ENCODE measurements at regions not wholly inside any gene's neighbourhood (a gene's known extent, or its start where the extent isn't known, plus 50 kb on each side); places are given as distances from the start of the nearest gene placed in this dataset.

DNA sequence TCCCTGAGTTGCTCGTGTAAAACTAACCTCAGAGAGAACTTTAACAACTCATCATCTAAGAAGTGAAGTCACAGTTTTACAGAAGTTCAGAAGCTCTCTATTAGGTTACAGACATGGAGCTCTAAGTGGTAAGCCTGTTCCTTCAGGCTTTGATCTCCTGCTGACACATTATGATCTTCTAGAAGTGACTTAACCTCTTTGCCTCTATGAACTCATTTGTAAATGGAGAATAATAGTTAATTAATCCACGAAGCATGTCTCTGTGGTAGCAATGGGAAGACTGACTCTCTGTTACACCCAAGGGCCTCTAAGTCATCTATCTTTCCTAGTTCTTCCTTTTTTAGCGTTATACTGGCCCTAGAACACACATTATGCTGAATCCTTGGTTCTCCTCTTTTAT is 157.9 kb upstream of the NRIP1 start:
- ATAC-seq (peak; percentile 25 to 87), DNase-seq (no peak)
- Mint-ChIP-seq H3K4me1 (ENCODE audit: low read depth) (no peaks in the 10 kb centered on the region), H3K9me3 (no peaks in the 10 kb centered on the region), H3K4me3 (no peak overlapping the region), H3K27me3 (ENCODE audit: low read depth) (no peaks in the 10 kb centered on the region), H3K36me3 (ENCODE audit: insufficient read depth) (no peaks in the 10 kb centered on the region)

DNA sequence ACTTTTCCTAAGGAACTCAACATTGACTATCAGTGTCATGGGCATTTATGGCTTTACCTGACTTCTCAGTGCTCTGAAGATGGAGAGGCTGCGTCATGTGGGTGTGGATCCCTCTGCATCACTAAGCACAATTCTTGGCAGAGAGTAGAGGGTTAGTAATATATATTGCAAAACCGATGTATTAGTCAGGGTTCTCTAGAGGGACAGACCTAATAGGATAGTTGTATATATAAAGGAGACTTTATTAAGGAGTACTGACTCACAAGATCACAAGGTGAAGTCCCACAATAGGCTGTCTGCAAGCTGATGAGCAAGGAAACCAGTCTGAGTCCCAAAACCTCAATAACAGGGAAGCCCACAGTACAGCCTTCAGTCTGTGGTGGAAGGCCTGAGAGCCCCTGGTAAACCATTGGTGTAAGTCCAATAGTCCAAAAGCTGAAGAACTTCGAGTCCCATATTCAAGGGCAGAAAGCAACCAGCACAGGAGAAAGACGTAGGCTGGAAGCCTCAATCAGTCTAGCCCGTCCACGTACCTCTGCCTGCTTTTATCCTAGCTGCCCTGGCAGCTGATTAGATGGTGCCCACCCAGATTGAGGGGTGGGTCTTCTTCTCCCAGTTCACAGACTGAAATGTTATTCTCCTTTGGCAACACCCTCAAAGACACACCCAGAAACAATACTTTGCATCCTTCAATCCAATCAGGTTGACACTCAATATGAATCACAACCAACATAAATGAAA is 159.7 kb upstream of the NRIP1 start:
- no peaks in the 10 kb centered on the region for H3K9me3 Mint-ChIP-seq
- no peaks in the 10 kb centered on the region for H3K4me1 Mint-ChIP-seq (ENCODE audit: low read depth)
- DNase-seq (no peak), ATAC-seq (no peak)
- no peaks in the 10 kb centered on the region for H3K27me3 Mint-ChIP-seq (ENCODE audit: low read depth)
- H3K4me3 Mint-ChIP-seq = no peak overlapping the region
- no peaks in the 10 kb centered on the region for H3K36me3 Mint-ChIP-seq (ENCODE audit: insufficient read depth)

DNA sequence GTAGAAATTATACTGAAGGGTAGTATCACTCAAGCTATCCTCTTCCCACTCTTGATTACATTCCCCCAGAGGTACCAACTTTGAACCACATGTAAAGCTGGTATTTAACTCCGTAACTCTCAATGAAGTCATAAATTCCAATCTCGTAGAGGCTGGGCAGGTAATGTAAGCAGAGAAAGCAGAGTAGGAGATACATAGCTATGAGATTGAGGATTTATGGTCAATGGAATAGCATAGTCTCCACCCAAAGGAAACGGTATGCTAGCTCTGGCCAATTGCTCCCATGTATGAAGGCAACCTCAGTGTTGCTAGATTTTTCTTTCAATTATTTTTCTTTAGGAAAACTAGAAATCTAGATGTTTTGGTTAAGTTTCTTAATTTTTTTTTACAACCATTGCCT is 163.1 kb upstream of the NRIP1 start:
- Mint-ChIP-seq H3K4me1 (ENCODE audit: low read depth) (no peaks in the 10 kb centered on the region), H3K9me3 (no peaks in the 10 kb centered on the region), H3K4me3 (no peak overlapping the region), H3K36me3 (ENCODE audit: insufficient read depth) (no peaks in the 10 kb centered on the region), H3K27me3 (ENCODE audit: low read depth) (peaks cover 2% of the 10 kb centered on the region)
- DNase-seq (no peak), ATAC-seq (no peak)

DNA sequence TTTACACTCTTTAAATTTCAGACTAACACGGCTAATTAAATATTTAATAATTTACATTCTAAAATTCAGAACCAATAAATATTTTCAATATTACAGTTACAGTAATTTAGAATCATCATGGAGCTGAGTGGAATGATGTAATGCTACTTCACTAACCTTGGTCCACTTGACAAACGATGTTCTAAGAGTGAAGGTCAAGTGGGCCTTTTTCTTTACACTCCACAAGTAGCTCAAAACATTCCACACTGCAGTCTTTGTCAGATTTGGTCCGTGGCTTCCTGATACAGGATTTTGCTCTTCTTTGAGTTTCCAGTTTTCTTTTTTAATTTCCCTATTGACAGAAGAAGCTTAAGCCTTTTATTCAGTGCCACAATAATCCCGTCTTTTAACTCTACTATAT is 164.6 kb upstream of the NRIP1 start:
- Mint-ChIP-seq H3K9me3 (no peaks in the 10 kb centered on the region), H3K4me3 (no peak overlapping the region), H3K36me3 (ENCODE audit: insufficient read depth) (no peaks in the 10 kb centered on the region), H3K4me1 (ENCODE audit: low read depth) (no peaks in the 10 kb centered on the region), H3K27me3 (ENCODE audit: low read depth) (peaks cover 5% of the 10 kb centered on the region)
- no peak for DNase-seq
- no peak for ATAC-seq

DNA sequence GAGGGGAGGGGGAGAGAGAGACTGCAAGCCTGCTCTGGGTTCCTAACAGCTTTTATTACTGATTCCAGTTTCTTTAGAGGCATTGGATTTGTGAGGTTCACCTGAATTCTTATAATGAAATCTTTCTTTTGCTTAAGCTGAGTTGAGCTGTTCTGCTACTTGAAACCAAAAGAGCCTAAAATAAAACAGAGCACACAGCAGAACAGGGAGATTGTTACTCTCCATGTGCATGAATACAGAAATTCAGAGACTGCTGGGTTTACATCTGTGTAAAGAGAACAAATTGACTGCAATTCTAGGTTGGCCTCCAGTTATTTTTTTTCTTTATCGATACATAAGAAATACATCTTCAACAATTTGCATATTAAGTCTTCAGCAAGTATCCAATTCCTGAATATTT is 168.8 kb upstream of the NRIP1 start:
- Mint-ChIP-seq H3K9me3 (no peaks in the 10 kb centered on the region), H3K27me3 (ENCODE audit: low read depth) (peaks cover 5% of the 10 kb centered on the region), H3K4me3 (no peak overlapping the region), H3K36me3 (ENCODE audit: insufficient read depth) (no peaks in the 10 kb centered on the region), H3K4me1 (ENCODE audit: low read depth) (no peaks in the 10 kb centered on the region)
- no peak for DNase-seq
- no peak for ATAC-seq

DNA sequence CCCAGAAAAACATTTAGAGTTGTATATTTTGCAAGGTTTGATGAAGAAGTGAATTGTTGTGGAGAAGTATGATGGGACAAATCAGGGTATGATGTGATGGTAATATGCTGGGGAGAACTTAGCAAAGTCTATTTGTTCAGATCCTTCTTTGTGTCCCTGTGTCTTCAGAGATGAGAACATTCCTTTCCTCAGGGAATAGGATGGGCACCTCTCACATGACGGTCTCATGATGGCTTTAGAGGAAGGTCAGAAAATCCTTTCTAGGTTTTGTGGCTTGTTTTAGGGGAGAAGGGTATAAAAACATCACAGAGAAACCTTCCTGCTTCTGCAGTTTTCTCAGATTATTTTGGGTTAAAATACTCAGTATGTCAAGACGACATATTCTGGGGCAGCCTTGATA is 171.3 kb upstream of the NRIP1 start:
- DNase-seq (no peak), ATAC-seq (no peak)
- Mint-ChIP-seq H3K27me3 (ENCODE audit: low read depth) (peaks cover 5% of the 10 kb centered on the region), H3K4me1 (ENCODE audit: low read depth) (no peaks in the 10 kb centered on the region), H3K9me3 (no peaks in the 10 kb centered on the region), H3K36me3 (ENCODE audit: insufficient read depth) (no peaks in the 10 kb centered on the region), H3K4me3 (no peak overlapping the region)

DNA sequence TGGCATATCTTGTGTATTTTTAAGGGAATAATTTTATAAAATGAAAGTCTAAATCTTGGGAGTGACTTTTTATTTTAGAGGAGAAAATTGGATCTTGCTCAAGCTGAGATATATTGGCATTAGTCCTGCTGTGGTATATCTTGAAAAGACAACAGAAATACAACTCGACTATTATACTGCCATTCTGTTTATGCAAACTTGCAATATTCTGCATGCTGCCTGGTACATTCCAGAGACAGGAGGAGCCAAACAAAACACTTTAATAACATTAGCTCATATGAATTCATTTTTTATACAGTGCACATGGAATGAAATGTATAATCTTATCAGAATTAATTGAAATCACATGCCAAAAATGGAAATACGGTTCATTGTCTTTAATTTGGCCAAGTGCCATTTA is 176.0 kb upstream of the NRIP1 start:
- Mint-ChIP-seq H3K9me3 (no peaks in the 10 kb centered on the region), H3K4me1 (ENCODE audit: low read depth) (no peaks in the 10 kb centered on the region)

DNA sequence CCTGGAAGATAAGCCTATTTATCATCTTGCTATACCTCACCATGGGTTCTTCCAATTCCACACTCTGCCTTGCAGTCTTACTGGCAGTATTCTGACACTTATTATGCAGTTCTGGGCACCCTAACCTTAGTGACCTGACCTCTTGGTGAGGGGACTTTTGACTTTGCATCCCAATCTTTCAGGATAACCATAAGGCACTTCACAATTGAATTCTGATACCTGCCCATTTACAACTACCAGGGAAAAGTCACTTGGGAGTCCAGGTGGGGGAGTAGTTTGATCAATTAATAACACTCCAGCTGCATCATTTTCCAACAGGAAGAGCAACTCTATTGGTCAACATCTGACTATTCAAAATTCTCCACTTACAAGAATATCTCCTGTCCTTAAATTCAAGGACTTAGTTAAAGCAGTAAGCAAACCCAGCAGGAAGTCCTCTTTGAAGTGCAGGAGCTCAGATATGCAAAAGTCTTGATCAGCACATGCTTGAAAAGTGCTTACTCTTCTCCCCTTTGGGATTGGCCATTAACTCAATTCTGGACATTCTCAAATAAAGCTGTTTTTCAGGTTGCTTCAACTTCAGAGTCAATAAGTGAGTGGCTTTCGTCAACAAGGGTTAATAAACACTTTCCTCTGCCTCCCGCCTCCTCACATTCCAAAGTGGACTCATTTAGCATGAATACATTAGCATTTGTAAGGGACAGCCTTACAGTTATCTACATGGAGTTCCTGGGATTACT is 177.4 kb upstream of the NRIP1 start:
- DNase-seq = no peak
- Mint-ChIP-seq H3K9me3 (no peaks in the 10 kb centered on the region), H3K4me3 (no peak overlapping the region), H3K36me3 (ENCODE audit: insufficient read depth) (no peaks in the 10 kb centered on the region), H3K27me3 (ENCODE audit: low read depth) (no peaks in the 10 kb centered on the region), H3K4me1 (ENCODE audit: low read depth) (no peaks in the 10 kb centered on the region)
- no peak for ATAC-seq

More for the DNA sequence above, 176.0 kb upstream of the NRIP1 start:
- DNase-seq = no peak
- no peak for ATAC-seq
- Mint-ChIP-seq H3K36me3 (ENCODE audit: insufficient read depth) (no peaks in the 10 kb centered on the region), H3K4me3 (no peak overlapping the region), H3K27me3 (ENCODE audit: low read depth) (no peaks in the 10 kb centered on the region)

DNA sequence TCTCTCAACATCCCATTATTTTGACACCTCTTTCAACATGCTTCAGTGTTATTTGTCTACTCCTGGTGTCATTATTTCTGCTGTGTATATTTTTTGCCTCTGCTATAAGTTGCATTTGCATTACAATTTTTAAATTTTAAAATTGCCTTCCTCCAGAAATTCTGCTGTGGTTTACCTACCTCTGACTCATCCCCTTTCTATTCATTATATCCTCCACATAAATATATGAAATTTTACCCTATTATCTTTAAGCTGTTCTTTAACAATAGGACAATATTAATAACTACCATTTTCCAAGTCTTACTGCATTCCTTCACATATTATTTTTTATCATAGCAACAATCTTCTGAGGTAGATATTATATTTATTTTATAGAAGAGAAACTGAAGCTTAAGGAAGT is 178.1 kb upstream of the NRIP1 start:
- H3K4me3 Mint-ChIP-seq = no peak overlapping the region
- no peak for ATAC-seq
- no peaks in the 10 kb centered on the region for H3K36me3 Mint-ChIP-seq (ENCODE audit: insufficient read depth)
- no peaks in the 10 kb centered on the region for H3K9me3 Mint-ChIP-seq
- no peaks in the 10 kb centered on the region for H3K27me3 Mint-ChIP-seq (ENCODE audit: low read depth)
- DNase-seq = no peak
- H3K4me1 Mint-ChIP-seq (ENCODE audit: low read depth) = no peaks in the 10 kb centered on the region

DNA sequence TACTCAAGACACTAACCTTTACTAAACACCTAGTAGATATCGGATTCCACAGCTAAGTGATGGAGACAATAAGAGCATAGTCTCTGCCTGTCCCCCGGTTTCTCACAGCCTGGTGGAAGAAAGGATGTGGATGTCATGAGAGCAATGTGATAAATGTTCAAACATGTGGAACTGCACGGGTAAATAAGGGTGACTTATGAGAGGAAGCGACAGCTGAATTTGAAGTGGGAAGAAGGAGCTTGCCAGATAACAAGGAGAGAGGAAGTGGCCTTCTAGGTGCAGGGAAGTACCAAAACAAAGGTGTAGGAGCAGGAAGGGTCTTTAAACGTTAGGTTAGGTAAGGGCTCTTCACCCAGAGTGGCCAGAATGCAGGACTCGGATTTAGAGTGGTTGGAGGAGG is 178.6 kb upstream of the NRIP1 start:
- H3K27me3 Mint-ChIP-seq (ENCODE audit: low read depth) = no peaks in the 10 kb centered on the region
- no peaks in the 10 kb centered on the region for H3K36me3 Mint-ChIP-seq (ENCODE audit: insufficient read depth)
- no peak for ATAC-seq
- H3K9me3 Mint-ChIP-seq = no peaks in the 10 kb centered on the region
- H3K4me1 Mint-ChIP-seq (ENCODE audit: low read depth) = no peaks in the 10 kb centered on the region
- DNase-seq = no peak
- no peak overlapping the region for H3K4me3 Mint-ChIP-seq

DNA sequence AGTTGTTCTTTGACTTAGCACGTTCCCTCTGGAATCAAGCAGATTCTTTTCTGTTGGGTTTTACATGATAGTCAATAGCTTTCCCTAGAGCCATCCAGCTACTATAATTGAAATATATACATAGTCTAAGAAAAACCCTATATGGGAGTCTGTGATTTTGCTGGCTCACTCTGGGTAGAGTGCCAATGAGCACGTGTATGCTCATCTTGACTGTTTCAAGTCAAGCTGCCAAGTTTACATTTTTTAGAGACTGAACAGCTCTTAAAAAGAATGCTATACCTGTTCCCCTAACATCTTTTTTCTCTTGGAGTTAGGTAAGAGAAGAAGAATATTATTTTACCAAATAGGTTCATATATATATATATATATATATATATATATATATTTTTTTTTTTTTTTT is 182.8 kb upstream of the NRIP1 start:
- no peak for ATAC-seq
- peaks cover 6% of the 10 kb centered on the region for H3K27me3 Mint-ChIP-seq (ENCODE audit: low read depth)
- H3K9me3 Mint-ChIP-seq = no peaks in the 10 kb centered on the region
- H3K4me3 Mint-ChIP-seq = no peak overlapping the region
- DNase-seq = no peak
- no peaks in the 10 kb centered on the region for H3K4me1 Mint-ChIP-seq (ENCODE audit: low read depth)
- no peaks in the 10 kb centered on the region for H3K36me3 Mint-ChIP-seq (ENCODE audit: insufficient read depth)

DNA sequence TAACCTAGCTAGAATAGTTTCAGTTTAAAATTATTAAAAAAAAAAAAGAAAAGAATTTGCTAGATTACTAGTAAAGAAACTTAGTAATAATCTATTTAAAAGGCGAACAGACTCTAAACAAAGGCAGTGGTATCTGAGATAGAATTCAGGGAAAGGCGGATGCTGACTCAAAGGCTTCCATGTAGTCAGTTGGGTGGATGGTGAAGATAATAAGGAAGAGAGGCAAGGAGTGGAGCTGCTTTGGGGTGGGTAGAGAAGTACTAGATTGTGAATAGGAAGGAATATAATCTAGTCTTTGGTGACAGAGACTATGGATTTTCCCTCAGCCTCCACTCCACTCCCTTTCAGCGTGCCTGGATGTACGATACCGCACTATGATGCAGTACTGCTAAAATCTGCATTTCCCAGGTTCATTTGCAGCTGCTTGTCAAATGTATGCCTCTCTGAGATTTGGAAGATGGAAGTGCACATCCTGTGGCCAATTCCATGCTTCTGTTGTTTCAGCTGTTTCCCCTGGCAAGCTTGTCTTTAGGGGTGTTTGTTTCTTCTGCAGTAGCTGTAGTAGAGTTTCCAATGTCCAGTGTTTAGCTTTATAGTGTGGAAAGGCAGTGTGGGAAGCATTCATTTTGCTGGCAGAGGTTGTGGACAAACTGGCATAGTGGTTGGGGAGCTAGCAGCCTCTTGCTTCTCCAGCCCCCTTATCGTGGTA is 184.6 kb upstream of the NRIP1 start:
- no peak overlapping the region for H3K4me3 Mint-ChIP-seq
- ATAC-seq (no peak), DNase-seq (no peak)
- H3K9me3 Mint-ChIP-seq = no peaks in the 10 kb centered on the region
- no peaks in the 10 kb centered on the region for H3K36me3 Mint-ChIP-seq (ENCODE audit: insufficient read depth)
- H3K27me3 Mint-ChIP-seq (ENCODE audit: low read depth) = peaks cover 6% of the 10 kb centered on the region
- H3K4me1 Mint-ChIP-seq (ENCODE audit: low read depth) = no peaks in the 10 kb centered on the region

DNA sequence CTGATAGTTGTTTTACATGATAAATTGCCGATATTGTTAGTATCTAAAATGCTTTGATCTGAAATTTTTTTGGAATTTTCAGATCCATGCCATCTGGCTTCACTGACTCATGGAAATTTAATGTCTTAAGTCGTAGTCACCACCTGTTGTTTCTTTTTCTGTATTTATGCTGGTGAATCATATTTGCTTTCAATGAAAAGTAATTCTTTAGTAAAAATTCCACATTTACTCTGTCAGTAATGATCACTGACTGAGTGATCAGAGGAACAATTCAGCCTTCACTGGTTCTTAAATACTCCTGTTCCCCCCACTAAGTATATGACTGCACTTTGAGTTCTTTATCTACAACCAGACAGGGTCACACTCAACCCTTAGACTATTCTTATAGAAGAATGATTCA is 185.6 kb upstream of the NRIP1 start:
- no peaks in the 10 kb centered on the region for H3K36me3 Mint-ChIP-seq (ENCODE audit: insufficient read depth)
- DNase-seq = no peak
- H3K9me3 Mint-ChIP-seq = no peaks in the 10 kb centered on the region
- H3K27me3 Mint-ChIP-seq (ENCODE audit: low read depth) = peaks cover 6% of the 10 kb centered on the region
- no peak for ATAC-seq
- no peak overlapping the region for H3K4me3 Mint-ChIP-seq
- H3K4me1 Mint-ChIP-seq (ENCODE audit: low read depth) = no peaks in the 10 kb centered on the region

DNA sequence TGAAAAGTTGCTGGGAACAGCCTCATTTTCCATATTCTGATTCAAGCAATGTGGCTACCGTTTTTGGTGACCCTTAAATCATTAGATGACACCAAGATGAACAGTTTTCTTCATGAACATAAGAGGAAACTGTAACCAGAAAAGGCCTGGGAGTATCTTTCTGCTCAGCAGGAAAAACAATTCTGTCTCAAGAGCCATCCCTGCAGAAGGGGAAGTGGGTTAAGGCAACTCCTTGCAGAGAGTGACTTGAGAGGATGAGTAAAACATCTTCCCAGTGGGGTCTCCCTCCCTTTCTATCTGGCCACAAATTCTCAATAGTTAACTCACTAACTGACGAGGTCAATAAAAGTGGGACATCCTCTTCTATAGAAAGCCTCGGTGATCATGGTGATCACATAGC is 187.6 kb upstream of the NRIP1 start:
- Mint-ChIP-seq H3K4me1 (ENCODE audit: low read depth) (no peaks in the 10 kb centered on the region), H3K36me3 (ENCODE audit: insufficient read depth) (no peaks in the 10 kb centered on the region), H3K27me3 (ENCODE audit: low read depth) (peaks cover 6% of the 10 kb centered on the region), H3K9me3 (no peaks in the 10 kb centered on the region), H3K4me3 (no peak overlapping the region)
- ATAC-seq = no peak
- DNase-seq = no peak

DNA sequence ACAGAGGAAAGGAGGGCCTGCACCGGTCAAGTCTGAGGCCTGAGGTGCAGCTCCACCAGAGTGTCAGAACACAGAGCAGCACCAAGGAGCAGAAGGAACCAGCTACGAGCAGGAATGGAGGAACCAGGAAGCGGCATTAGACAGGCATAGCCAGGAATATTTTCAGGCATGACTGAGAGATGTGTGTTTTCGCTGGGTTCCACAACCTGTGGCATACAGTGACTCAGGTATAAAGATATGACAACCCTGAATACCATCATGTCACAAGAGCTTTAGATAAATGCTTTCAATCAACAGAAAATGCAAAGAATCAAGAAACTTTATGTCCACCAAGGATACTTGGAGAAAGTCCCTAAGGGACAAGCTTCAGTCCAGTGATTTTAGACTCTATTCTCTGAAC is 189.3 kb upstream of the NRIP1 start:
- peaks cover 6% of the 10 kb centered on the region for H3K27me3 Mint-ChIP-seq (ENCODE audit: low read depth)
- DNase-seq (no peak), ATAC-seq (no peak)
- H3K36me3 Mint-ChIP-seq (ENCODE audit: insufficient read depth) = no peaks in the 10 kb centered on the region
- H3K4me1 Mint-ChIP-seq (ENCODE audit: low read depth) = no peaks in the 10 kb centered on the region
- no peak overlapping the region for H3K4me3 Mint-ChIP-seq
- no peaks in the 10 kb centered on the region for H3K9me3 Mint-ChIP-seq

Data from activated T-cell treated with anti-CD3 and anti-CD28 coated beads, Interleukin-2, amount 50 U/mL, for 4 hours (primary cell).